ENCODE measurements at regions not wholly inside any gene's neighbourhood (a gene's known extent, or its start where the extent isn't known, plus 50 kb on each side); places are given as distances from the start of the nearest gene placed in this dataset.

- no peak overlapping the region for H3K4me3 ChIP-seq (replicated peaks; ENCODE audit: low read depth, low read length)
- DNase-seq (ENCODE audit: low read depth) = no peak
- no peak for TF ChIP-seq CTCF (IDR thresholded peaks at IDR 0.05; ENCODE audit: low read length, missing control alignments)
These were observed 358.2 kb downstream of the FGFR2 start for GRCh38 chr10:121240011-121240410.

DNA sequence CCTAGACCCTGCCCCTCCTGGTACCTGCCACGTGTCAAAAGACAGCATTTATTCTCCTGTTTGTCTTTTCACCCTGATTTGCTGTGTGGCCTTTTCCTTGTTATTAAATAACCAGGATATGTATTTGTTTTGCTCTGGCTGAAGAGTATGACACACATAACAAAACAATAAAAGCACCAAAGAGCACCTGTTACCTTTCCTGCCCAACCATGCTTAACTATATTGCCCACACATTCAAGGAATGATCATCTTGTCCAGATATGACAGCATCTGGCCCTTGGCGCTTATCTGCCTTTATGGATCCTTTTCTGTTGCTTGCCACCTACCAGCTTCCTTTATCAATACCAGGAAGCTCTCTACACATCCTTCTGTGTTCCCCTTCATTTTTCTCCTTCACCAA, 357.7 kb downstream of the FGFR2 start:
- TF ChIP-seq CTCF (IDR thresholded peaks at IDR 0.05; ENCODE audit: low read length, missing control alignments) = no peak
- no peak for DNase-seq (ENCODE audit: low read depth)
- H3K4me3 ChIP-seq (replicated peaks; ENCODE audit: low read depth, low read length) = no peak overlapping the region

GRCh38 chr10:121241337-121241736, 356.9 kb downstream of the FGFR2 start:
- TF ChIP-seq CTCF (IDR thresholded peaks at IDR 0.05; ENCODE audit: low read length, missing control alignments) = no peak
- no peak overlapping the region for H3K4me3 ChIP-seq (replicated peaks; ENCODE audit: low read depth, low read length)
- no peak for DNase-seq (ENCODE audit: low read depth)

GRCh38 chr10:121242741-121243608, 355.3 kb downstream of the FGFR2 start:
- TF ChIP-seq CTCF (IDR thresholded peaks at IDR 0.05; ENCODE audit: low read length, missing control alignments) = no peak
- no peak overlapping the region for H3K4me3 ChIP-seq (replicated peaks; ENCODE audit: low read depth, low read length)
- no peak for DNase-seq (ENCODE audit: low read depth)

- DNase-seq (ENCODE audit: low read depth) = no peak
- no peak for TF ChIP-seq CTCF (IDR thresholded peaks at IDR 0.05; ENCODE audit: low read length, missing control alignments)
- H3K4me3 ChIP-seq (replicated peaks; ENCODE audit: low read depth, low read length) = no peak overlapping the region
These were observed 354.5 kb downstream of the FGFR2 start for GRCh38 chr10:121243609-121244241.

DNA sequence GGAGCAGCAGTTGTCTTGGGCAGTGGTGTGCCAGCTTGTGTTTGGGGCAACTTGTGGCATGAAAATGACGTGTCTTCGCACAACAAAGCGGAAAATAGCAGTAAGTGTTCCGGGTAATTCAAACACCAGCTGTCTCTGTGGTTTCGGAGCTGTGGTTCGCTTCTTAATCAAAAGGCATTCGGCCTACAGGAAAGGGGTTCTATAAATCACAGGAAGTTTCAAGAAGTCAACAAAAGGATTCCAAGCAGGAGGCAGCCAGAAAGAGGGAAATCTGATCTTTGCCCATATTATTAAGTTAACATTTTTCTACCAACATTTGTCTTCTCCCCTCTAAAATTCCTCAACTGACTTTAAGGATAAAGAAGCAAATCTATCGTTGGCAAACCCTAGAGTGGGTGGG, 353.4 kb downstream of the FGFR2 start:
- no peak overlapping the region for H3K4me3 ChIP-seq (replicated peaks; ENCODE audit: low read depth, low read length)
- DNase-seq (ENCODE audit: low read depth) = no peak
- TF ChIP-seq CTCF (IDR thresholded peaks at IDR 0.05; ENCODE audit: low read length, missing control alignments) = no peak
